PC-3 (cell line): ENCODE measurements at regions not wholly inside any gene's neighbourhood (a gene's known extent, or its start where the extent isn't known, plus 50 kb on each side); places are given as distances from the start of the nearest gene placed in this dataset.

Source experiments
- CTCF ChIP-seq: fragments of 300-600 bp; sonication (generic); conservative IDR thresholded peaks from 2 replicates; pipeline ENCODE4 v1.5.1; 2017; ENCODE audit warnings: antibody characterized with exemption, low read depth, mild to moderate bottlenecking, low read length
- EZH2 ChIP-seq: fragments of 300-600 bp; sonication (generic); IDR thresholded peaks from one replicate; pipeline ENCODE4 v1.6.1; 2017; ENCODE audit warnings: antibody characterized with exemption, mild to moderate bottlenecking, low read length; ENCODE audit not compliant: unreplicated experiment

GRCh38 chr15:69597061-69597592, 144.5 kb downstream of the RPLP1 start:
- no peak for TF ChIP-seq CTCF
- no peak for TF ChIP-seq EZH2
